ENCODE measurements at regions not wholly inside any gene's neighbourhood (a gene's known extent, or its start where the extent isn't known, plus 50 kb on each side); places are given as distances from the start of the nearest gene placed in this dataset.

- Mint-ChIP-seq H3K36me3 (no peaks in the 10 kb centered on the region), H3K27ac (no peak overlapping the region), H3K27me3 (peaks cover 9% of the 10 kb centered on the region), H3K4me1 (no peaks in the 10 kb centered on the region), H3K4me3 (no peak overlapping the region), H3K9me3 (no peaks in the 10 kb centered on the region)
- ATAC-seq (ENCODE audit: low read depth) (no peak), DNase-seq (ENCODE audit: low spot score in 2 of 2) (no peak)
Observed at GRCh38 chr11:129724866-129725265, 90.8 kb upstream of the TMEM45B start.

GRCh38 chr11:129726179-129726578 is 89.5 kb upstream of the TMEM45B start:
- Mint-ChIP-seq H3K27ac (no peak overlapping the region), H3K36me3 (no peaks in the 10 kb centered on the region), H3K27me3 (peaks cover 15% of the 10 kb centered on the region), H3K4me3 (no peak overlapping the region), H3K4me1 (no peaks in the 10 kb centered on the region), H3K9me3 (no peaks in the 10 kb centered on the region)
- DNase-seq (ENCODE audit: low spot score in 2 of 2) (no peak), ATAC-seq (ENCODE audit: low read depth) (no peak)

GRCh38 chr11:129728581-129728980 is 87.1 kb upstream of the TMEM45B start:
- Mint-ChIP-seq H3K4me3 (no peak overlapping the region), H3K9me3 (no peaks in the 10 kb centered on the region), H3K27me3 (peaks cover 17% of the 10 kb centered on the region), H3K27ac (no peak overlapping the region), H3K36me3 (no peaks in the 10 kb centered on the region), H3K4me1 (no peaks in the 10 kb centered on the region)
- no peak for ATAC-seq (ENCODE audit: low read depth)
- DNase-seq (ENCODE audit: low spot score in 2 of 2): no peak

- no peaks in the 10 kb centered on the region for H3K9me3 Mint-ChIP-seq
- H3K27me3 Mint-ChIP-seq: peaks cover 22% of the 10 kb centered on the region
- H3K27ac Mint-ChIP-seq: no peak overlapping the region
- DNase-seq (ENCODE audit: low spot score in 2 of 2) (no peak), ATAC-seq (ENCODE audit: low read depth) (no peak)
- no peaks in the 10 kb centered on the region for H3K4me1 Mint-ChIP-seq
- no peak overlapping the region for H3K4me3 Mint-ChIP-seq
- H3K36me3 Mint-ChIP-seq: no peaks in the 10 kb centered on the region
Observed at GRCh38 chr11:129729216-129729615, 86.4 kb upstream of the TMEM45B start.

- H3K27me3 Mint-ChIP-seq: peaks cover 25% of the 10 kb centered on the region
- H3K4me1 Mint-ChIP-seq: no peaks in the 10 kb centered on the region
- no peak overlapping the region for H3K4me3 Mint-ChIP-seq
- H3K36me3 Mint-ChIP-seq: no peaks in the 10 kb centered on the region
- DNase-seq (ENCODE audit: low spot score in 2 of 2) (no peak), ATAC-seq (ENCODE audit: low read depth) (no peak)
- H3K27ac Mint-ChIP-seq: no peak overlapping the region
- H3K9me3 Mint-ChIP-seq: no peaks in the 10 kb centered on the region
Observed at GRCh38 chr11:129729823-129730222, 85.8 kb upstream of the TMEM45B start.

GRCh38 chr11:129731316-129731715 is 84.3 kb upstream of the TMEM45B start:
- H3K27me3 Mint-ChIP-seq: peaks cover 19% of the 10 kb centered on the region
- H3K4me1 Mint-ChIP-seq: no peaks in the 10 kb centered on the region
- DNase-seq (ENCODE audit: low spot score in 2 of 2) (no peak), ATAC-seq (ENCODE audit: low read depth) (no peak)
- no peaks in the 10 kb centered on the region for H3K36me3 Mint-ChIP-seq
- H3K9me3 Mint-ChIP-seq: no peaks in the 10 kb centered on the region
- H3K4me3 Mint-ChIP-seq: no peak overlapping the region
- no peak overlapping the region for H3K27ac Mint-ChIP-seq

- no peaks in the 10 kb centered on the region for H3K36me3 Mint-ChIP-seq
- no peaks in the 10 kb centered on the region for H3K9me3 Mint-ChIP-seq
- DNase-seq (ENCODE audit: low spot score in 2 of 2) (no peak), ATAC-seq (ENCODE audit: low read depth) (no peak)
- peaks cover 19% of the 10 kb centered on the region for H3K27me3 Mint-ChIP-seq
- H3K4me3 Mint-ChIP-seq: no peak overlapping the region
- no peak overlapping the region for H3K27ac Mint-ChIP-seq
- H3K4me1 Mint-ChIP-seq: no peaks in the 10 kb centered on the region
Observed at GRCh38 chr11:129732941-129733340, 82.7 kb upstream of the TMEM45B start.

- H3K27me3 Mint-ChIP-seq: peaks cover 19% of the 10 kb centered on the region
- no peaks in the 10 kb centered on the region for H3K4me1 Mint-ChIP-seq
- DNase-seq (ENCODE audit: low spot score in 2 of 2) (no peak), ATAC-seq (ENCODE audit: low read depth) (no peak)
- H3K4me3 Mint-ChIP-seq: no peak overlapping the region
- no peak overlapping the region for H3K27ac Mint-ChIP-seq
- H3K9me3 Mint-ChIP-seq: no peaks in the 10 kb centered on the region
- no peaks in the 10 kb centered on the region for H3K36me3 Mint-ChIP-seq
Observed at GRCh38 chr11:129733384-129733783, 82.3 kb upstream of the TMEM45B start.

- no peaks in the 10 kb centered on the region for H3K36me3 Mint-ChIP-seq
- no peak for DNase-seq (ENCODE audit: low spot score in 2 of 2)
- H3K4me1 Mint-ChIP-seq: no peaks in the 10 kb centered on the region
- no peaks in the 10 kb centered on the region for H3K9me3 Mint-ChIP-seq
- H3K4me3 Mint-ChIP-seq: no peak overlapping the region
- no peak for ATAC-seq (ENCODE audit: low read depth)
- peaks cover 19% of the 10 kb centered on the region for H3K27me3 Mint-ChIP-seq
- no peak overlapping the region for H3K27ac Mint-ChIP-seq
Observed at GRCh38 chr11:129733981-129734380, 81.7 kb upstream of the TMEM45B start.

- DNase-seq (ENCODE audit: low spot score in 2 of 2): no peak
- Mint-ChIP-seq H3K9me3 (no peaks in the 10 kb centered on the region), H3K4me3 (no peak overlapping the region), H3K27ac (no peak overlapping the region), H3K27me3 (peaks cover 15% of the 10 kb centered on the region), H3K4me1 (no peaks in the 10 kb centered on the region), H3K36me3 (no peaks in the 10 kb centered on the region)
- ATAC-seq (ENCODE audit: low read depth): no peak
Observed at GRCh38 chr11:129734654-129735053, 81.0 kb upstream of the TMEM45B start.

GRCh38 chr11:129737831-129738230 is 77.8 kb upstream of the TMEM45B start:
- Mint-ChIP-seq H3K27ac (no peak overlapping the region), H3K27me3 (peaks cover 9% of the 10 kb centered on the region), H3K36me3 (no peaks in the 10 kb centered on the region), H3K4me1 (no peaks in the 10 kb centered on the region), H3K4me3 (no peak overlapping the region), H3K9me3 (peaks cover 2% of the 10 kb centered on the region)
- ATAC-seq (ENCODE audit: low read depth) (no peak), DNase-seq (ENCODE audit: low spot score in 2 of 2) (no peak)

GRCh38 chr11:129738242-129738641 is 77.4 kb upstream of the TMEM45B start:
- H3K4me1 Mint-ChIP-seq: no peaks in the 10 kb centered on the region
- no peak overlapping the region for H3K4me3 Mint-ChIP-seq
- ATAC-seq (ENCODE audit: low read depth): no peak
- no peak overlapping the region for H3K27ac Mint-ChIP-seq
- H3K36me3 Mint-ChIP-seq: no peaks in the 10 kb centered on the region
- no peak for DNase-seq (ENCODE audit: low spot score in 2 of 2)
- peaks cover 9% of the 10 kb centered on the region for H3K27me3 Mint-ChIP-seq
- peaks cover 2% of the 10 kb centered on the region for H3K9me3 Mint-ChIP-seq

- DNase-seq (ENCODE audit: low spot score in 2 of 2) (no peak), ATAC-seq (ENCODE audit: low read depth) (no peak)
- no peak overlapping the region for H3K4me3 Mint-ChIP-seq
- H3K36me3 Mint-ChIP-seq: no peaks in the 10 kb centered on the region
- no peaks in the 10 kb centered on the region for H3K4me1 Mint-ChIP-seq
- H3K27ac Mint-ChIP-seq: no peak overlapping the region
- H3K27me3 Mint-ChIP-seq: peaks cover 3% of the 10 kb centered on the region
- H3K9me3 Mint-ChIP-seq: peaks cover 2% of the 10 kb centered on the region
Observed at GRCh38 chr11:129739339-129739738, 76.3 kb upstream of the TMEM45B start.

GRCh38 chr11:129740125-129740719 is 75.4 kb upstream of the TMEM45B start:
- peaks cover 2% of the 10 kb centered on the region for H3K9me3 Mint-ChIP-seq
- H3K27me3 Mint-ChIP-seq: peaks cover 2% of the 10 kb centered on the region
- ATAC-seq (ENCODE audit: low read depth) (no peak), DNase-seq (ENCODE audit: low spot score in 2 of 2) (no peak)
- no peaks in the 10 kb centered on the region for H3K36me3 Mint-ChIP-seq
- H3K27ac Mint-ChIP-seq: no peak overlapping the region
- no peaks in the 10 kb centered on the region for H3K4me1 Mint-ChIP-seq
- H3K4me3 Mint-ChIP-seq: no peak overlapping the region

GRCh38 chr11:129743112-129743815 is 72.4 kb upstream of the TMEM45B start:
- H3K27ac Mint-ChIP-seq: no peak overlapping the region
- no peaks in the 10 kb centered on the region for H3K4me1 Mint-ChIP-seq
- peaks cover 2% of the 10 kb centered on the region for H3K9me3 Mint-ChIP-seq
- H3K27me3 Mint-ChIP-seq: peaks cover 2% of the 10 kb centered on the region
- DNase-seq (ENCODE audit: low spot score in 2 of 2): no peak
- H3K36me3 Mint-ChIP-seq: no peaks in the 10 kb centered on the region
- no peak for ATAC-seq (ENCODE audit: low read depth)
- H3K4me3 Mint-ChIP-seq: no peak overlapping the region
